RWPE2 (cell line): ENCODE measurements at regions not wholly inside any gene's neighbourhood (a gene's known extent, or its start where the extent isn't known, plus 50 kb on each side); places are given as distances from the start of the nearest gene placed in this dataset.

Source experiments
- ATAC-seq: fragments of 200-7000 bp; cut with Tn5 transposase; 3 replicates; pipeline ENCODE4 v1.9.1; 2021; ENCODE audit warnings: low read depth
- DNase-seq: peaks from one replicate; pipeline ENCODE4 v3.0.0-alpha.2; 2020; ENCODE audit warnings: low spot score
- H3K27ac ChIP-seq: fragments of 450-650 bp; 2 replicates; pipeline ENCODE4 v1.5.1; 2017; ENCODE audit warnings: mild to moderate bottlenecking; ENCODE audit not compliant: poor library complexity, severe bottlenecking
- H3K27me3 ChIP-seq: fragments of 250-450 bp; sonication (Bioruptor Pico); 2 replicates; pipeline ENCODE4 v1.5.1; 2021; ENCODE audit warnings: mild to moderate bottlenecking, moderate library complexity; ENCODE audit not compliant: insufficient read depth, poor library complexity, severe bottlenecking
- H3K36me3 ChIP-seq: fragments of 250-450 bp; sonication (Bioruptor Pico); 2 replicates; pipeline ENCODE4 v1.5.1; 2020; ENCODE audit warnings: low read depth, mild to moderate bottlenecking, moderate library complexity
- H3K4me1 ChIP-seq: fragments of 250-450 bp; sonication (Bioruptor Pico); 2 replicates; pipeline ENCODE4 v1.5.1; 2021; ENCODE audit warnings: mild to moderate bottlenecking, moderate library complexity; ENCODE audit not compliant: insufficient read depth, poor library complexity, severe bottlenecking
- H3K4me3 ChIP-seq: fragments of 250-450 bp; sonication (Bioruptor Pico); 2 replicates; pipeline ENCODE4 v1.5.1; 2021; ENCODE audit warnings: mild to moderate bottlenecking, moderate library complexity; ENCODE audit not compliant: severe bottlenecking
- H3K9me3 ChIP-seq: fragments of 250-450 bp; sonication (Bioruptor Pico); 2 replicates; pipeline ENCODE4 v1.5.1; 2021; ENCODE audit warnings: mild to moderate bottlenecking, moderate library complexity; ENCODE audit not compliant: severe bottlenecking
- CTCF ChIP-seq: fragments of 450-650 bp; IDR thresholded peaks from one replicate; pipeline ENCODE4 v1.5.1; 2017; ENCODE audit warnings: mild to moderate bottlenecking, moderate library complexity; ENCODE audit not compliant: poor library complexity, severe bottlenecking

- Histone ChIP-seq H3K4me1 (peaks cover 10% of the 10 kb centered on the region), H3K36me3 (no peaks in the 10 kb centered on the region), H3K9me3 (peaks cover 3% of the 10 kb centered on the region), H3K4me3 (no peak overlapping the region), H3K27ac (no peak overlapping the region), H3K27me3 (no peaks in the 10 kb centered on the region)
- ATAC-seq, result peak; percentile 21; the same call in 2 of the 3 replicates
- no peak for DNase-seq
- TF ChIP-seq CTCF, result no peak
Observed at GRCh38 chr1:186620566-186621350, 59.5 kb downstream of the PTGS2 start.

- Histone ChIP-seq H3K36me3 (no peaks in the 10 kb centered on the region), H3K27me3 (no peaks in the 10 kb centered on the region), H3K9me3 (no peaks in the 10 kb centered on the region), H3K27ac (no peak overlapping the region), H3K4me1 (peaks cover 10% of the 10 kb centered on the region), H3K4me3 (no peak overlapping the region)
- no peak for DNase-seq
- ATAC-seq, result peak; percentile 64; the same call in 2 of the 3 replicates
- TF ChIP-seq CTCF, result no peak
Observed at GRCh38 chr1:186618401-186619170, 61.6 kb downstream of the PTGS2 start.

- Histone ChIP-seq H3K36me3 (no peaks in the 10 kb centered on the region), H3K9me3 (no peaks in the 10 kb centered on the region), H3K4me1 (peaks cover 10% of the 10 kb centered on the region), H3K4me3 (no peak overlapping the region), H3K27ac (no peak overlapping the region), H3K27me3 (no peaks in the 10 kb centered on the region)
- no peak for TF ChIP-seq CTCF
- DNase-seq (no peak), ATAC-seq (no peak; the same call in 2 of the 3 replicates)
Observed at GRCh38 chr1:186617926-186618325, 62.3 kb downstream of the PTGS2 start.

- ATAC-seq, result no peak
- H3K4me1 ChIP-seq, result peaks cover 10% of the 10 kb centered on the region
- H3K27me3 ChIP-seq, result no peaks in the 10 kb centered on the region
Observed at GRCh38 chr1:186616511-186616910, 63.7 kb downstream of the PTGS2 start.

More at GRCh38 chr1:186616511-186616910, 63.7 kb downstream of the PTGS2 start:
- no peak for TF ChIP-seq CTCF
- Histone ChIP-seq H3K36me3 (no peaks in the 10 kb centered on the region), H3K27ac (no peak overlapping the region), H3K4me3 (no peak overlapping the region), H3K9me3 (no peaks in the 10 kb centered on the region)
- no peak for DNase-seq
